Gastrocnemius medialis (tissue), 4 donors: ENCODE measurements at regions not wholly inside any gene's neighbourhood (a gene's known extent, or its start where the extent isn't known, plus 50 kb on each side); places are given as distances from the start of the nearest gene placed in this dataset.

Source experiments
- POLR2A ChIP-seq, 2 donors: fragments of 450-650 bp; IDR thresholded peaks; one replicate each; pipeline ENCODE4 v1.6.1; 2017; ENCODE audit warnings: antibody characterized with exemption in 2 of 2, mild to moderate bottlenecking in 2 of 2, moderate library complexity in 2 of 2
- TF ChIP-seq, protein P1 (sequence below), 5 experiments: fragments of 450-650 bp in 3 of 5; fragments of 200-600 bp in 2 of 5; sonication (generic) in 2 of 5; IDR thresholded peaks in 4 of 5; conservative IDR thresholded peaks in 1 of 5; 1 replicate in 4 of 5; 2 replicates in 1 of 5; pipeline ENCODE4 v1.5.1; 2016 to 2019; ENCODE audit warnings: antibody characterized with exemption in 5 of 5, mild to moderate bottlenecking in 3 of 5, moderate library complexity in 3 of 5

DNA sequence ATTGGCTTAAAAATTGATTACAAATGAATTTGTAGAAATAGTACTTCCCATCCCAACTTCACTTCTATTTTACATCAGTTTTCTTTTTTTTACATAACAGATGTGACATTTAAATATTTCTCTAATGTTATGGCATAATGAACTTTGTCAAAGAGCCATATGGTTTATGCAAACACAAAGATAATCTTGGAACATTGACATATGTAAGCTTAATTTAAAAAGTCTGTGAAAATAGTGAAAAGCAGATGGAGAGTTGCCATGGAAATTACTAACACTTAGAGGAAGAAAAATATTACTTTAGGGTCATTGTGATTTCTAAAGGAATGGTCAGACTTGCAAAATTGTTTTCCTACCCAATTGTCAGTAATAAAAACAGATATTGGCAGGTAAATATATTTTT lies 232.4 kb downstream of the AEBP2 start:
- TF ChIP-seq, protein P1, sequence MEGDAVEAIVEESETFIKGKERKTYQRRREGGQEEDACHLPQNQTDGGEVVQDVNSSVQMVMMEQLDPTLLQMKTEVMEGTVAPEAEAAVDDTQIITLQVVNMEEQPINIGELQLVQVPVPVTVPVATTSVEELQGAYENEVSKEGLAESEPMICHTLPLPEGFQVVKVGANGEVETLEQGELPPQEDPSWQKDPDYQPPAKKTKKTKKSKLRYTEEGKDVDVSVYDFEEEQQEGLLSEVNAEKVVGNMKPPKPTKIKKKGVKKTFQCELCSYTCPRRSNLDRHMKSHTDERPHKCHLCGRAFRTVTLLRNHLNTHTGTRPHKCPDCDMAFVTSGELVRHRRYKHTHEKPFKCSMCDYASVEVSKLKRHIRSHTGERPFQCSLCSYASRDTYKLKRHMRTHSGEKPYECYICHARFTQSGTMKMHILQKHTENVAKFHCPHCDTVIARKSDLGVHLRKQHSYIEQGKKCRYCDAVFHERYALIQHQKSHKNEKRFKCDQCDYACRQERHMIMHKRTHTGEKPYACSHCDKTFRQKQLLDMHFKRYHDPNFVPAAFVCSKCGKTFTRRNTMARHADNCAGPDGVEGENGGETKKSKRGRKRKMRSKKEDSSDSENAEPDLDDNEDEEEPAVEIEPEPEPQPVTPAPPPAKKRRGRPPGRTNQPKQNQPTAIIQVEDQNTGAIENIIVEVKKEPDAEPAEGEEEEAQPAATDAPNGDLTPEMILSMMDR (IDR thresholded peaks at IDR 0.05 in 4 of 5, conservative IDR thresholded peaks at IDR 0.05 in 1 of 5) = no peak
- no peak for TF ChIP-seq POLR2A (IDR thresholded peaks at IDR 0.05)
